H1 (cell line): ENCODE measurements at regions not wholly inside any gene's neighbourhood (a gene's known extent, or its start where the extent isn't known, plus 50 kb on each side); places are given as distances from the start of the nearest gene placed in this dataset.

Experiments
- EGR1 ChIP-seq: IDR thresholded peaks from 2 replicates; pipeline ENCODE4 v1.6.1; 2011; ENCODE audit warnings: low read depth, low read length, borderline replicate concordance

DNA sequence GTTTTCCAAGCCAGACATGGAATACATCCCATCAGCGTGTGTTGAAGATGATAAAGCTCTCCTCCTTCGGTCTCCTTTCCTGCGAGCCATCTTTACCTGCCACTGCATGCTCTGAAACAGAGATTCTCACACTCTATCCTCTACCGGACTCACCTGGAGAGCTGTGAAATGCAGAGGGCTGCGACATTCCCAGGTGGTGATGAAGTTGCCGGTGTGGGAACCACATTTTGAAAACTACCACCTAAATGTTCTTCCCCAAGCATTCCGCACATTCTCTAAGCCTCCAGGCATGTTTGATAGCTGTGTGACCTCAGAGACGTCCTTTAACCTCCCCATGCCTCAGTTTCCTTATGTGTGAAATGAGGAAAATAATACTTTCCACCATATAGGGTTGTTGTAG, 226.2 kb upstream of the RAB6C start (continued):
- TF ChIP-seq EGR1, result no peak
- TF ChIP-seq, all 59 proteins: peak for 0
